Mesenchymal stem cell (in vitro differentiated cells and primary cell): ENCODE measurements at regions not wholly inside any gene's neighbourhood (a gene's known extent, or its start where the extent isn't known, plus 50 kb on each side); places are given as distances from the start of the nearest gene placed in this dataset.
"Not testable (repeated sequence)": the region's sequence is repeated elsewhere in the genome, so short reads cannot be mapped to it uniquely, and the experiment has no call there.

Experiments
- DNase-seq: peaks from one replicate; pipeline ENCODE4 v3.0.0-alpha.2; 2013
- H2AFZ ChIP-seq: one replicate; pipeline ENCODE4 v1.6.1; 2013; ENCODE audit warnings: low read depth, mild to moderate bottlenecking, control low read depth, inconsistent platforms, low read length, moderate library complexity
- H2AK5ac ChIP-seq: 2 replicates; pipeline ENCODE4 v1.6.1; 2013; ENCODE audit warnings: low read length, moderate library complexity, mild to moderate bottlenecking, inconsistent platforms; ENCODE audit not compliant: severe bottlenecking
- H2BK120ac ChIP-seq: one replicate; pipeline ENCODE4 v1.6.1; 2013; ENCODE audit warnings: low read depth, mild to moderate bottlenecking, inconsistent platforms, low read length, moderate library complexity
- H2BK12ac ChIP-seq, 2 experiments: one replicate each; pipeline ENCODE4 v1.6.1; 2013; ENCODE audit warnings: inconsistent platforms in 2 of 2, low read length in 2 of 2, mild to moderate bottlenecking in 2 of 2, moderate library complexity in 2 of 2, control low read depth in 1 of 2
- H2BK15ac ChIP-seq: one replicate; pipeline ENCODE4 v1.6.1; 2013; ENCODE audit warnings: mild to moderate bottlenecking, low read depth, inconsistent platforms; ENCODE audit not compliant: poor library complexity, severe bottlenecking
- H2BK5ac ChIP-seq: 2 replicates; pipeline ENCODE4 v1.6.1; 2013; ENCODE audit warnings: low read depth, mild to moderate bottlenecking, low read length, control low read depth, inconsistent platforms; ENCODE audit not compliant: poor library complexity, severe bottlenecking
- H3K14ac ChIP-seq, 2 experiments: one replicate each; pipeline ENCODE4 v1.6.1; 2013; ENCODE audit warnings: inconsistent platforms in 2 of 2, low read length in 2 of 2, control low read depth in 1 of 2, mild to moderate bottlenecking in 1 of 2, moderate library complexity in 1 of 2
- H3K18ac ChIP-seq, 2 experiments: one replicate each; pipeline ENCODE4 v1.6.1; 2013; ENCODE audit warnings: inconsistent platforms in 2 of 2, low read length in 2 of 2, control low read depth in 1 of 2, low read depth in 1 of 2, mild to moderate bottlenecking in 1 of 2
- H3K23ac ChIP-seq, 2 experiments: one replicate each; pipeline ENCODE4 v1.6.1; 2013; ENCODE audit warnings: inconsistent platforms in 2 of 2, low read length in 2 of 2, mild to moderate bottlenecking in 2 of 2, moderate library complexity in 2 of 2, control low read depth in 1 of 2
- H3K27ac ChIP-seq: 2 replicates; pipeline ENCODE4 v1.5.1; 2013; ENCODE audit warnings: mild to moderate bottlenecking, moderate library complexity, low read length, control low read depth, inconsistent platforms; ENCODE audit not compliant: poor library complexity, severe bottlenecking
- H3K27me3 ChIP-seq, 2 experiments: 2 replicates each; pipeline versions ENCODE4 v1.6.1 to v1.7.0; 2013; ENCODE audit warnings: low read length in 2 of 2, mild to moderate bottlenecking in 2 of 2, moderate library complexity in 2 of 2, control low read depth in 1 of 2, inconsistent platforms in 1 of 2; ENCODE audit not compliant: control insufficient read depth in 1 of 2, insufficient read depth in 1 of 2
- H3K36me3 ChIP-seq, 2 experiments: 2 replicates each; pipeline versions ENCODE4 v1.6.1 to v1.7.0; 2013; ENCODE audit warnings: low read length in 2 of 2, control low read depth in 1 of 2, inconsistent platforms in 1 of 2, low read depth in 1 of 2, mild to moderate bottlenecking in 1 of 2; ENCODE audit not compliant: insufficient read depth in 2 of 2, control insufficient read depth in 1 of 2
- H3K4ac ChIP-seq, 2 experiments: one replicate each; pipeline ENCODE4 v1.6.1; 2013; ENCODE audit warnings: inconsistent platforms in 2 of 2, low read length in 2 of 2, mild to moderate bottlenecking in 2 of 2, moderate library complexity in 2 of 2, control low read depth in 1 of 2, low read depth in 1 of 2
- H3K4me1 ChIP-seq: 2 replicates; pipeline ENCODE4 v1.6.1; 2013; ENCODE audit warnings: low read depth, low read length, control low read depth; ENCODE audit not compliant: control insufficient read depth, insufficient read depth
- H3K4me2 ChIP-seq: 2 replicates; pipeline ENCODE4 v1.6.1; 2013; ENCODE audit warnings: low read length, mild to moderate bottlenecking, inconsistent platforms; ENCODE audit not compliant: poor library complexity, severe bottlenecking
- H3K4me3 ChIP-seq, 2 experiments: 2 replicates each; pipeline versions ENCODE4 v1.5.1 to v1.7.0; 2013; ENCODE audit warnings: low read length in 2 of 2, mild to moderate bottlenecking in 2 of 2, control low read depth in 1 of 2, low read depth in 1 of 2; ENCODE audit not compliant: insufficient read depth in 1 of 2
- H3K79me1 ChIP-seq: replicated peaks from 2 replicates; pipeline ENCODE4 v1.6.1; 2013; ENCODE audit warnings: mild to moderate bottlenecking, control low read depth, low read length, inconsistent platforms; ENCODE audit not compliant: poor library complexity, severe bottlenecking
- H3K9ac ChIP-seq: 2 replicates; pipeline ENCODE4 v1.7.0; 2013; ENCODE audit warnings: mild to moderate bottlenecking, low read length, moderate library complexity
- H3K9me3 ChIP-seq: 2 replicates; pipeline ENCODE4 v1.7.0; 2013; ENCODE audit warnings: mild to moderate bottlenecking, low read length; ENCODE audit not compliant: control insufficient read depth
- H4K8ac ChIP-seq: one replicate; pipeline ENCODE4 v1.6.1; 2013; ENCODE audit warnings: inconsistent platforms, mild to moderate bottlenecking, low read length, moderate library complexity
- H4K91ac ChIP-seq: one replicate; pipeline ENCODE4 v1.6.1; 2013; ENCODE audit warnings: mild to moderate bottlenecking, low read length, inconsistent platforms
- WGBS: methylation state at CpG from one replicate; pipeline ENCODE4 v1.1.7; 2013; ENCODE audit warnings: mixed read lengths; 5-methylcytosine and 5-hydroxymethylcytosine counted together

GRCh38 chr2:242044313-242044590, 174.7 kb downstream of the RTP5 start:
- no peaks in the 10 kb centered on the region for H3K36me3 ChIP-seq
- H4K91ac ChIP-seq: no peak overlapping the region
- no peak overlapping the region for H2BK12ac ChIP-seq
- no peak overlapping the region for H4K8ac ChIP-seq
- H3K9ac ChIP-seq: no peak overlapping the region
- no peak overlapping the region for H2AK5ac ChIP-seq
- H3K4me1 ChIP-seq: no peaks in the 10 kb centered on the region
- WGBS: 60% methylated on average over 4 of the region's 4 CpGs
- H3K23ac ChIP-seq: no peak overlapping the region
- no peak overlapping the region for H2BK5ac ChIP-seq
- H2BK15ac ChIP-seq: no peak overlapping the region
- H2BK120ac ChIP-seq: no peak overlapping the region
- no peak overlapping the region for H3K4me2 ChIP-seq
- H3K4me3 ChIP-seq: no peak overlapping the region
- no peak overlapping the region for H3K14ac ChIP-seq
- H3K27me3 ChIP-seq: peaks cover 30 to 76% of the 10 kb centered on the region in 2 experiments
- no peak overlapping the region for H3K18ac ChIP-seq
- no peaks in the 10 kb centered on the region for H3K9me3 ChIP-seq
- no peaks in the 10 kb centered on the region for H3K79me1 ChIP-seq
- H3K4ac ChIP-seq: no peak overlapping the region
- no peak overlapping the region for H3K27ac ChIP-seq
- no peak overlapping the region for H2AFZ ChIP-seq
- DNase-seq: no peak

- not testable (repeated sequence) for H3K23ac ChIP-seq, H3K27ac ChIP-seq, H2BK120ac ChIP-seq, H3K79me1 ChIP-seq, H2AFZ ChIP-seq, H3K4ac ChIP-seq, DNase-seq, H2AK5ac ChIP-seq, H4K8ac ChIP-seq, H3K9ac ChIP-seq, H3K4me1 ChIP-seq, H3K4me3 ChIP-seq, H3K9me3 ChIP-seq, H3K18ac ChIP-seq, H3K14ac ChIP-seq, H2BK5ac ChIP-seq, H4K91ac ChIP-seq, H3K4me2 ChIP-seq, H2BK12ac ChIP-seq, H3K36me3 ChIP-seq, H2BK15ac ChIP-seq
- 94% methylated on average over 25 of the region's 25 CpGs for WGBS
- peaks cover 25 to 70% of the 10 kb centered on the region in 2 experiments for H3K27me3 ChIP-seq
Observed at GRCh38 chr2:242045596-242046144, 176.1 kb downstream of the RTP5 start.

GRCh38 chr2:242046206-242046826, 176.8 kb downstream of the RTP5 start:
- WGBS: 24% methylated on average over 9 of the region's 38 CpGs
- Histone ChIP-seq H3K4ac (no peak overlapping the region), H2AK5ac (no peak overlapping the region), H4K8ac (no peak overlapping the region), H2AFZ (no peak overlapping the region), H3K18ac (no peak overlapping the region), H3K9ac (no peak overlapping the region), H3K27me3 (peaks cover 25 to 66% of the 10 kb centered on the region in 2 experiments), H3K9me3 (no peaks in the 10 kb centered on the region), H4K91ac (no peak overlapping the region), H2BK5ac (no peak overlapping the region), H3K23ac (no peak overlapping the region), H2BK12ac (no peak overlapping the region), H3K14ac (no peak overlapping the region), H3K4me2 (peak overlapping the region; percentile 45), H3K27ac (no peak overlapping the region), H3K36me3 (no peaks in the 10 kb centered on the region), H2BK120ac (no peak overlapping the region), H3K4me3 (peak overlapping the region in 1 of 2 experiments; percentile 55), H3K79me1 (no peaks in the 10 kb centered on the region), H2BK15ac (no peak overlapping the region), H3K4me1 (no peaks in the 10 kb centered on the region)
- DNase-seq: no peak

- WGBS: 93% methylated on average over 11 of the region's 12 CpGs
Observed at GRCh38 chr2:242047963-242048362, 178.4 kb downstream of the RTP5 start.

More at GRCh38 chr2:242047963-242048362, 178.4 kb downstream of the RTP5 start:
- no peak for DNase-seq
- Histone ChIP-seq H3K27me3 (peaks cover 22 to 62% of the 10 kb centered on the region in 2 experiments), H3K36me3 (no peaks in the 10 kb centered on the region), H2BK12ac (no peak overlapping the region), H3K27ac (no peak overlapping the region), H3K4me3 (no peak overlapping the region), H3K4me1 (no peaks in the 10 kb centered on the region), H2AK5ac (no peak overlapping the region), H2BK120ac (no peak overlapping the region), H3K4ac (no peak overlapping the region), H4K8ac (no peak overlapping the region), H3K79me1 (no peaks in the 10 kb centered on the region), H3K9me3 (no peaks in the 10 kb centered on the region), H3K18ac (no peak overlapping the region), H4K91ac (no peak overlapping the region), H3K4me2 (no peak overlapping the region), H2AFZ (no peak overlapping the region), H3K9ac (no peak overlapping the region), H2BK15ac (no peak overlapping the region), H2BK5ac (no peak overlapping the region), H3K23ac (peak overlapping the region in 1 of 2 experiments; percentile 34), H3K14ac (no peak overlapping the region)
